Left cardiac atrium (tissue), 4 donors: ENCODE measurements at regions not wholly inside any gene's neighbourhood (a gene's known extent, or its start where the extent isn't known, plus 50 kb on each side); places are given as distances from the start of the nearest gene placed in this dataset.
"Not testable (repeated sequence)": the region's sequence is repeated elsewhere in the genome, so short reads cannot be mapped to it uniquely, and the experiment has no call there.

Experiments used
- ATAC-seq, 2 donors: fragments of 200-7000 bp; cut with Tn5 transposase; one replicate each; pipeline ENCODE4 v1.9.1; 2020; ENCODE audit warnings: mild to moderate bottlenecking in 2 of 2, moderate library complexity in 2 of 2
- DNase-seq: peaks from one replicate; pipeline ENCODE4 v3.0.0-alpha.2; 2020
- intact Hi-C, 2 donors: fragments of 100-400 bp; cut with DNase I; formaldehyde crosslinking; loops; one replicate each; pipeline versions ENCODE4 v1.14.1 to v1.15.1; 2022 to 2023
- donor health status: DM: no; HTN: yes; CAD: no.
- donor health status: DM: no; HTN: yes; CAD: no; lungs with severe emphysema.
- donor health status: DM: yes; HTN: yes; CAD: no.
- donor health status: Dilated cardiomyopathy.

GRCh38 chr16:10232757-10233156 is 50.5 kb upstream of the GRIN2A start:
- no peak for ATAC-seq
- intact Hi-C loops, result no loop called here
- no peak for DNase-seq

DNA sequence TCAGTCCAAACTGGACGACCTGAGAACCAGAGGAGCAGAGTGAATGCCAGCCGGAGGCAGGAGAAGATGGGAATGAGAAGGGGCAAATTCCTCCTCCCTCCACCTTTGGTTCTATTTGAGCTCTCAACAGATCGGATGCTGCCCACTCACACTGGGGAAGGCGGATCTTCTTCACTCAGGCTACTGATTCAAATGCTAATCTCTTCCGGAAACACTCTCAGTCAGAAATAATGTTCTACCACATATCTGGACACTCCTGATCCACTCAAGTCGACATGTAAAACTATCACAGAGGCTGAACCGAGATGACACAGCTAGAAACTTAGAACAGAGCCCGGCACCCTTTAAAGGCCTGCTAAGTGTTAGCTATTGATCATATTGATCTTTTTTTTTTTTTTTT is 57.4 kb upstream of the GRIN2A start:
- intact Hi-C loops, result no loop called here
- ATAC-seq, result no peak

GRCh38 chr16:10240854-10241613 is 58.8 kb upstream of the GRIN2A start:
- intact Hi-C loops, result no loop called here

More for the DNA sequence above, 57.4 kb upstream of the GRIN2A start:
- DNase-seq, result no peak

DNA sequence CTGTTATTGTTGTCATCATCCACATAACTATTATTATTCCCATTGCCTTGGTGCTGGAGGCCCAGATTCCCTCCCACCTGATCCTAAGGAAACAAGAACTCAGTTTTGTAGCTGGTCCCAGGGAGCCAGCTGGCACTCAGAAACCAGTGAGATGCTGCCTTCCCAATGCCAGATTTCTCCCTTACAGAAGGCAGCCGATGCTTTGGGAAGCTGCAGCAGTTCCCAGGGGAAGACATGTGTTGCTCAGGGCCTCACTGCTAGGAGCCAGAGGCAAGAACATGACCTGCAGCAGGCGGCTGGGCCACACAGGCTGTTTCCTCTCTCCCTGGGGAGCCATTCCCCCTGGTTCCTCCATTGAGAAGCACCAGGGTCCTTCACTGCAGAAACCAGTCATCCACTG is 59.9 kb upstream of the GRIN2A start:
- ATAC-seq (no peak), DNase-seq (no peak)
- intact Hi-C loops, result no loop called here

More at GRCh38 chr16:10240854-10241613, 58.8 kb upstream of the GRIN2A start:
- no peak for ATAC-seq
- DNase-seq, result no peak

DNA sequence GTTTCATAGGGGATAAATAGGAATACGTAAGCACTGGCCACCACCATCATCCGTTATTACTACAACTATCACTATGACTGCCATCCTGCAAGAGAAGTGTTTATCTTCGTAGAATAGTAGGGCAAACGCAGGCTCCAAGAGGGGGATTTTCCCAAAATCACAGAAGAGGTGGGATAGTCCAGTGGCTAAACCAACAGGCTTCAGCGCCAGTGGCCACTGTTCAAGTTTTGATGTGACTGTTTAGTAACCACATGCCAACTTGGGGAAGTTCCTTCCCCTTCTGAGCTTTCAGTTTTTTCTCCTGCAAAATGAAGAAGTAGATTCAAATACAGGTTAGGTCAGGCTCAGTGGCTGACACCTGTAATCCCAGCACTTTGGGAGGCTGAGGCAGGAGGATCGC is 60.7 kb upstream of the GRIN2A start:
- DNase-seq (no peak), ATAC-seq (no peak)
- intact Hi-C loops, result no loop called here

DNA sequence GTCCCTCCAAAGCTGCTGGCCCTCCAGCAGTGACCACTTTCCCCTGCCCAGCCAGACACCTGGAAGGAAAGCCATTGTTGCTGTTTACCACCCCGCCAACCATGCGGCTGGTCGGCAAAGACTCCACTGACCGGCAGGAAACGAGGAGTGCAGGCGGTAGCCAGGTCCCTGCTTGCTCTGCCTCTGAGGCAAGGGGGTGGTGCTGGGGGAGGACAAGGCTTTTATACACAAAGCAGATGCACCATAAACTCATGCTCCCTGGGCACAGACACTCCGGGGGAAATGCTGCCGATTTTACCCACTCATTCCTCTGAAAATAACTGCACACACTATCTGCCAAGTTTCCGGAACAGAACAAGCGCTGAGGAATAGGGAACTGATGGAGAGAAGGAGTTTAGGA is 62.8 kb upstream of the GRIN2A start:
- intact Hi-C loops, result no loop called here
- DNase-seq (no peak), ATAC-seq (no peak)

DNA sequence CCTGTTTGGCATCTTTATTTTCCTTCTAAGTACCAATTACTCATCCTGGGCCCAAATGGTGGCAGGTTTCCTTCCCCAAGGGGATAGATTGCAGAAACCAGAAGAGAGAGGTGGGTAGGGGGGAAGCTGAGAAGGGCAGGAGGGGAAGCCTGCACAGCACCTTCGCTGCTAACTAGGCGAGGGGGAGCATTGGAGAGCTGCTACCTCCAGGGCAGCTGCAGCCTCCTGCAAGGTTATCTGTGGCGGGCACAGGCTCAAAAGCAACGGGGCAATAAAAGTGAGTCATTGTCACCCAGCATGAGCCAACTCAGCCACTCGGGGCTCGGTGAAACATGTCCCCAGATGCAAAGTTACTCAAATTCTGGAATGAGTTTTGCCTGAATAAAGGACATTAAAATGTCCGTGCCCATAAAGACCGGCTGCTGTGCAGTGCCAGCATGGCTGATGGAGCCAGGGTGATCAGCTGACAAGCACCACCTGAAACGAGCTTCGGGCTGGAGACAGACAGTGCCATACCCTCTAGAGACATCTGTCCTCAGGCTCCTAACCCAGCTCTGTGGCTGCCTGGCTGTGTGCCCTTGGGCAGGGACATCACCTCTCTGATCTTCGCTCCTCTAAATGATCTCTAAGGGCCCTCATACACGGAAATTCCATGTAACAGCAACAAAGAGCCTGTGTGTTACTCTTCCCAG is 68.1 kb upstream of the GRIN2A start:
- ATAC-seq, result no peak
- intact Hi-C loops, result loop anchor here in 1 of 2 donors (10.0 kb wide), 1 partner anchor 485 kb away; no protein-coding TSS in a partner anchor
- no peak for DNase-seq

DNA sequence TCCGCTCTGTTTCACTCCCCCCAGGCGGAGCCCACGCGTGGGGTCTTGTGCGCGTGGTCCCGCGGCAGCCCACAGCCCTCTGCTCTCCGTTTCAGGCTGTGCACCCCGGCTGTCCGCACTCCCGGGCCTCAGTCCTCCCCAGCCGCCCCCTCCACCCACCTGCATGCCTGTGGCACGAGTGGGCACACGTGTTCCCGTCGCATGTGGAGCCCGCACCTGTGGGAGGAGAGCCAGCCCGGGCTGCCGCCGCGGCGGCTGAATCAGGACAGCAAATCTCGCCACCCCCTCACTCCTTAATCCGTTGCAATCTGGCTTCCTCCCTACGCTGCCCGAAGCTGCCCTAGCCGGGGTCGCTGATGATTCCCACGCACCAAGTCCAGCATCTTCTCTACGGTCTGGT is 69.9 kb upstream of the GRIN2A start:
- intact Hi-C loops, result loop anchor here in 1 of 2 donors (10.0 kb wide), 1 partner anchor 483 kb away; no protein-coding TSS in a partner anchor
- DNase-seq, result no peak
- no peak for ATAC-seq

GRCh38 chr16:10253409-10253808 is 71.2 kb upstream of the GRIN2A start:
- ATAC-seq, result no peak
- intact Hi-C loops, result loop anchor here in 1 of 2 donors (10.0 kb wide), 1 partner anchor 481 kb away; no protein-coding TSS in a partner anchor
- no peak for DNase-seq

GRCh38 chr16:10255728-10256127 is 73.5 kb upstream of the GRIN2A start:
- DNase-seq, result no peak
- intact Hi-C loops, result loop anchor here in 1 of 2 donors (2.0 to 10.0 kb wide), 2 partner anchors 255 to 479 kb away; no protein-coding TSS in a partner anchor
- peak; percentile 50 to 91 for ATAC-seq

GRCh38 chr16:10256784-10257641 is 74.8 kb upstream of the GRIN2A start:
- DNase-seq (peak; percentile 40), ATAC-seq (peak; percentile 63 to 64)
- intact Hi-C loops, result loop anchor here in 1 of 2 donors (2.0 to 10.0 kb wide), 2 partner anchors 254 to 478 kb away; no protein-coding TSS in a partner anchor

- intact Hi-C loops, result loop anchor here in 1 of 2 donors (2.0 to 10.0 kb wide), 2 partner anchors 253 to 477 kb away; no protein-coding TSS in a partner anchor
- ATAC-seq, DNase-seq: not testable (repeated sequence)
Observed at GRCh38 chr16:10257642-10258251, 75.5 kb upstream of the GRIN2A start.

GRCh38 chr16:10258930-10259603 is 76.8 kb upstream of the GRIN2A start:
- not testable (repeated sequence) for DNase-seq, ATAC-seq
- intact Hi-C loops, result loop anchor here in 1 of 2 donors (10.0 kb wide), 1 partner anchor 476 kb away; no protein-coding TSS in a partner anchor

DNA sequence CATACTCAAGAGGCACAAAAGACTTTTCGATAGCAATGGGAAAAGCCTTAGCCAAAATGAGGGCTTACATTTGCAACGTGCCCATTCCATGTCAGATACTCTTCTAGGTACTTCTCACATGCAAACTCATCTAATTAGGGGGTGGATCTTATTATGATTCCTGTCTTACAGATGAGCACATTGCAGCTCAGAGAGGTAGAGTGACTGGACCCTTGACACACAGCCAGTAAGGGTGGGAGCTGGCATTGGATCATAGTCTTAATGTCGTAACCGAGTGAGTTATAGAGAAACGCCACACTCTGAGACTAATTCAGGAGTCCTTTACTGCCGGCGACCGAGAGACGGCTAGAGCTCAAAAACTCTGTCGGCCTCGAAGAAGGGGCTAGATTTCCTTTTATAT is 78.8 kb upstream of the GRIN2A start:
- DNase-seq (no peak), ATAC-seq (peak in 1 of 2 donors; percentile 65)
- intact Hi-C loops, result no loop called here

DNA sequence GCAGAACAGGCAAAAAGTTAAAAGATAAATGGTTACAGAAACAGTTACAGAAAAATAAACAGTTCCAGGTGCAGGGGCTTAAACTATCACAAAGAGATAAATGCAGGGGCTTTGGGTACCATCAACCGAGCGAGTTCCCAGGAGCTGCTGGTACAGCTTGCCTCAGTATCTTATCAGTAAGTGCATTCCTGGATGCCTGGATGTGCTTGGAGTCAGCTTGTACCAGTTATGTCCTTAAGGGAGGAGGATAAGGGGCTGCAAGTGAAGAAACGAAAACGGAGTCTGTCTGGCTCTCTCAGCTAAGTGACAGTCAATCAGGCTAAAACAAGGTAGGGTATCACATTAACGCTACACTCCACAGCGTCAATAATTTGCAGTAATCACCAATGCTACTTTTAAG is 79.3 kb upstream of the GRIN2A start:
- ATAC-seq, intact Hi-C loops, DNase-seq: not testable (repeated sequence)

DNA sequence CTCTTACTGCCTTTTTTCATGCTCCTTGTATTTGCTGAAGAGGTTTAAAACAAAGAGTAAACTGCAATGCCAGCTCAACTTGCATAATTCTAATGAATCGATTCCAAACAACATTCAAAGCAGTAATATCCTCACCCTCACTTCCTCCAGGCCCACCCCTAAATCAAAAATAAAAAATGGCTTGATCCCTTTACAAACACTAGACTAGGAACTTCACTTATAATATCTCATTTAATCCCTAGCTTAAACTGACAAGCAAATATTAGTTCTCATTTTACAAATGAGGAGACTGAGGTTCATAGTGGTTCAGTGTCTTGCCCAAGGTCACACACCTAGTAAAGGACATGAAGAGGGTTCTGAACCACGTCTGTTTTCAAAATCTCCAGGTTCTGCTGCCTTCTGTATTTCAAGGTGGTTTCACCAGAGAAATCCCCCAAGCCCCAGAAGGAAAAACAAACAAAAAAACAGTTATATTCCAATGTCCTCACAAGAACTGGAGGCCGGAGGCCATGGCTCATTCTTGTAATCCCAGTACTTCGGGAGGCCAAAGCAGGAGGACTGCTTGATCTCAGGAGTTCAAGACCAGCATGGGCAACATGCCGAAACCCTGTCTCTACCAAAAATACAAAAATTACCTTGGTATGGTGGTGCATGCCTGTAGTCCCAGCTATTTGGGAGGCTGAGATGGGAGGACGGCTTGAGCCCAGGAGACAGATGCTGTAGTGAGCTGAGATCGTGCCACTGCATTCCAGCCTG is 80.3 kb upstream of the GRIN2A start:
- no peak for ATAC-seq
- intact Hi-C loops, result no loop called here
- no peak for DNase-seq
